Smooth muscle cell (in vitro differentiated cells): ENCODE measurements at regions not wholly inside any gene's neighbourhood (a gene's known extent, or its start where the extent isn't known, plus 50 kb on each side); places are given as distances from the start of the nearest gene placed in this dataset.
"Not testable (repeated sequence)": the region's sequence is repeated elsewhere in the genome, so short reads cannot be mapped to it uniquely, and the experiment has no call there.

Experiments
- DNase-seq: peaks from one replicate; lab custom pipeline; 2025; ENCODE audit not compliant: unreplicated experiment; lab: John Stamatoyannopoulos, UW
- H2AFZ ChIP-seq: fragments of 200-600 bp; sonication (generic); 2 replicates; pipeline ENCODE4 v1.6.0; 2016; ENCODE audit warnings: antibody characterized with exemption, low read depth, mild to moderate bottlenecking
- H3F3A ChIP-seq: fragments of 200-600 bp; sonication (generic); 2 replicates; pipeline ENCODE4 v1.6.0; 2017; ENCODE audit warnings: antibody characterized with exemption, low read depth
- H3K27ac ChIP-seq: fragments of 200-600 bp; sonication (generic); 2 replicates; pipeline ENCODE4 v1.5.1; 2016; ENCODE audit warnings: low read depth, mild to moderate bottlenecking
- H3K27me3 ChIP-seq: fragments of 200-600 bp; sonication (generic); 2 replicates; pipeline ENCODE4 v1.6.1; 2016; ENCODE audit warnings: low read depth, mild to moderate bottlenecking
- H3K36me3 ChIP-seq: fragments of 200-600 bp; sonication (generic); 2 replicates; pipeline ENCODE4 v1.5.1; 2016; ENCODE audit warnings: low read depth
- H3K4me1 ChIP-seq: fragments of 200-600 bp; sonication (generic); 2 replicates; pipeline ENCODE4 v1.5.1; 2016; ENCODE audit warnings: low read depth
- H3K4me2 ChIP-seq: fragments of 200-600 bp; sonication (generic); 2 replicates; pipeline ENCODE4 v1.6.0; 2016; ENCODE audit warnings: mild to moderate bottlenecking
- H3K4me3 ChIP-seq: fragments of 200-600 bp; sonication (generic); 2 replicates; pipeline ENCODE4 v1.5.1; 2016; ENCODE audit warnings: mild to moderate bottlenecking
- H3K79me2 ChIP-seq: fragments of 200-600 bp; sonication (generic); 2 replicates; pipeline ENCODE4 v1.6.0; 2016; ENCODE audit warnings: low read depth, mild to moderate bottlenecking
- H3K9ac ChIP-seq: fragments of 200-600 bp; sonication (generic); 2 replicates; pipeline ENCODE4 v1.6.0; 2016; ENCODE audit warnings: low read depth
- H3K9me3 ChIP-seq: fragments of 200-600 bp; sonication (generic); replicated peaks from 2 replicates; pipeline ENCODE4 v1.5.1; 2016; ENCODE audit warnings: low read depth
- H4K20me1 ChIP-seq: fragments of 200-600 bp; sonication (generic); 2 replicates; pipeline ENCODE4 v1.6.0; 2016; ENCODE audit warnings: low read depth
- WGBS: methylation state at CpG from one replicate; pipeline ENCODE4 v1.1.7; 2016; ENCODE audit warnings: low lambda C conversion rate; 5-methylcytosine and 5-hydroxymethylcytosine counted together
- TF ChIP-seq, protein P1 (sequence below): fragments of 200-600 bp; sonication (generic); IDR thresholded peaks from 2 replicates; pipeline ENCODE4 v1.5.1; 2017; ENCODE audit warnings: borderline replicate concordance, mild to moderate bottlenecking, antibody characterized with exemption; ENCODE audit not compliant: insufficient read depth, poor library complexity, severe bottlenecking

DNA sequence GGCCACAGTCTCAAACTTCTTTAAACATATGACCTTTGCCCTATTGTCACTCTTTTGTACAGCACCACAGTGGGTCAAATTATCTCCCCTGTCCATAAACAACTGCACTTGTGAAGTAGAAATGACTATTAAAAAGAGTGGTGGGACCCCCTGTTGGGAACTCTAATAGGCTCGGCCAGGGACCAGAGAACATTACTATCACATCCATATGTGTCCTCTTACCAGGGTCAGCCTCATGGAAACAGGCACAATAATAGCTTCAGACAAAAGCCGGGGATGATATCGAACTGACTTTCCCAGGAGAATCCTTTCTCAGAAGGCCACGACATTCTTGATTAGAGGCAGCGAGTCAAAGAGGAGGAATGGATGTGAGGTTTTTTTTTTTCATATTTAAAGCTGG is 96.6 kb downstream of the NKX2-1 start:
- Histone ChIP-seq H3K27me3 (no peaks in the 10 kb centered on the region), H3K9ac (no peak overlapping the region), H4K20me1 (no peaks in the 10 kb centered on the region), H3K27ac (no peak overlapping the region), H3K4me2 (no peak overlapping the region), H3K9me3 (no peaks in the 10 kb centered on the region), H2AFZ (no peak overlapping the region), H3F3A (no peaks in the 10 kb centered on the region), H3K36me3 (no peaks in the 10 kb centered on the region), H3K79me2 (no peaks in the 10 kb centered on the region), H3K4me3 (no peak overlapping the region), H3K4me1 (peaks cover 18% of the 10 kb centered on the region)
- WGBS, result 73% methylated on average over 5 of the region's 5 CpGs
- DNase-seq, result no peak
- TF ChIP-seq, protein P1, sequence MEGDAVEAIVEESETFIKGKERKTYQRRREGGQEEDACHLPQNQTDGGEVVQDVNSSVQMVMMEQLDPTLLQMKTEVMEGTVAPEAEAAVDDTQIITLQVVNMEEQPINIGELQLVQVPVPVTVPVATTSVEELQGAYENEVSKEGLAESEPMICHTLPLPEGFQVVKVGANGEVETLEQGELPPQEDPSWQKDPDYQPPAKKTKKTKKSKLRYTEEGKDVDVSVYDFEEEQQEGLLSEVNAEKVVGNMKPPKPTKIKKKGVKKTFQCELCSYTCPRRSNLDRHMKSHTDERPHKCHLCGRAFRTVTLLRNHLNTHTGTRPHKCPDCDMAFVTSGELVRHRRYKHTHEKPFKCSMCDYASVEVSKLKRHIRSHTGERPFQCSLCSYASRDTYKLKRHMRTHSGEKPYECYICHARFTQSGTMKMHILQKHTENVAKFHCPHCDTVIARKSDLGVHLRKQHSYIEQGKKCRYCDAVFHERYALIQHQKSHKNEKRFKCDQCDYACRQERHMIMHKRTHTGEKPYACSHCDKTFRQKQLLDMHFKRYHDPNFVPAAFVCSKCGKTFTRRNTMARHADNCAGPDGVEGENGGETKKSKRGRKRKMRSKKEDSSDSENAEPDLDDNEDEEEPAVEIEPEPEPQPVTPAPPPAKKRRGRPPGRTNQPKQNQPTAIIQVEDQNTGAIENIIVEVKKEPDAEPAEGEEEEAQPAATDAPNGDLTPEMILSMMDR, result no peak

DNA sequence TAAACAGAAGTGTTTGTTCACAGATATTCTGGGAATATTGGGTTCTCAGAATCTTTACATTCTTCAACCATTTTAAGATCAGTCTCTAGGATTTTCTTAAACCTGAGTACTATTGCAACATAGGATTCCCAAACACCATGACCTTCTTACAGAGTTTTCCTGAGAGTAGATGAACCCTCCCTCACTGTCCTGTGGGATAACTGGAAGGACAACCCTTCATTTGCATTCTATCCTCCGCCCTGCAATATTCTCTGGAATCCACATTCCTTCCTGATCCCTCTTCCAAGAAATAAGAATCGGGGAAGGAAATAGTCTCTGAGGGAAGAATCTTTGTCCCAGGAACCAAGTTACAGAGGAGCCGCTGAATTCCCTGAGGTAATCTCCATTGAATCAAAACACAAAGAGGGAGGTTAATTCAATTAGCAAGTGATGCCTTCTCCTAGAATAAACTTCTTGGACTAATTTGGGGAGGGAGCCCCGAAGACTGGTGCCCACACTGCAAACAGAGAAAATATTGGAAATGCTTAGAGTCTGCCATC is 99.8 kb upstream of the MBIP start:
- Histone ChIP-seq H2AFZ (no peak overlapping the region), H3K9me3 (no peaks in the 10 kb centered on the region), H3K79me2 (no peaks in the 10 kb centered on the region), H3F3A (no peaks in the 10 kb centered on the region), H3K27ac (no peak overlapping the region), H3K4me2 (no peak overlapping the region), H3K27me3 (no peaks in the 10 kb centered on the region), H3K4me3 (no peak overlapping the region), H4K20me1 (no peaks in the 10 kb centered on the region), H3K36me3 (no peaks in the 10 kb centered on the region), H3K9ac (no peak overlapping the region), H3K4me1 (peaks cover 18% of the 10 kb centered on the region)
- TF ChIP-seq, protein P1, result no peak
- WGBS, result 63% methylated on average over 4 of the region's 4 CpGs
- no peak for DNase-seq

DNA sequence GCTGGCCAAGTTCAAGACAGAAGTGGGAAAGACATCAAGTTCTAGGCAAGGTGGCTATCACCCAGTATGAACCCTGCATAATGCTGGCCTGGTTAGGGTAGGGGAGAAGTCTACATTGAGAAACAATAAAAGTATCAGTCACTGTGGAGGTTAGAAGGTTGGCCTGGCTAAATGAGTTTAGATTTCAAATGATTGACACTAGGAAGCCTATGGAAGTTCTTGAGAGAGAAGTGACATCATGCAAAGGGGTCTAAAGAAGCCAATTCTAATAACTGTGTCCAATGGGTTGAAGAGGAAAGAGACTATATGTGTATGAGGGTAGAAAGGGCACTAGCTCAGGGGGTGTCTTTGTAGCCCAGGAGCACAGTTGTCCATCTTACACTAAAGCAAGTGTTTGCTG is 98.5 kb upstream of the MBIP start:
- H3K36me3 ChIP-seq, result no peaks in the 10 kb centered on the region
- TF ChIP-seq, protein P1, result no peak
- no peak overlapping the region for H3K4me2 ChIP-seq
- no peaks in the 10 kb centered on the region for H3F3A ChIP-seq
- H3K9me3 ChIP-seq, result no peaks in the 10 kb centered on the region
- H3K4me1 ChIP-seq, result peaks cover 16% of the 10 kb centered on the region
- H3K4me3 ChIP-seq, result no peak overlapping the region
- DNase-seq, result no peak
- H3K27me3 ChIP-seq, result no peaks in the 10 kb centered on the region
- H3K79me2 ChIP-seq, result no peaks in the 10 kb centered on the region
- no peak overlapping the region for H3K9ac ChIP-seq
- no peak overlapping the region for H3K27ac ChIP-seq
- H4K20me1 ChIP-seq, result no peaks in the 10 kb centered on the region
- no peak overlapping the region for H2AFZ ChIP-seq

DNA sequence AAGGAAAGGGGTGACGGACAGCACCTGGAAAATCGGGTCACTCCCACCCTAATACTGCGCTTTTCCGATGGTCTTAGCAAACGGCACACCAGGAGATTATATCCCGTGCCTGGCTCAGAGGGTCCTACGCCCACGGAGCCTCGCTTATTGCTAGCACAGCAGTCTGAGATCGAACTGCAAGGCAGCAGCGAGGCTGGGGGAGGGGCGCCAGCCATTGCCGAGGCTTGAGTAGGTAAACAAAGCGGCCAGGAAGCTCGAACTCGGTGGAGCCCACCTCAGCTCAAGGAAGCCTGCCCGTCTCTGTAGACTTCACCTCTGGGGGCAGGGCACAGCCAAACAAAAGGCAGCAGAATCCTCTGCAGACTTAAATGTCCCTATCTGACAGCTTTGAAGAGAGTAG is 91.5 kb upstream of the MBIP start:
- H3K27ac ChIP-seq, H3K4me2 ChIP-seq, H3K27me3 ChIP-seq, H4K20me1 ChIP-seq, H3K9me3 ChIP-seq, H3K79me2 ChIP-seq, H3F3A ChIP-seq, H2AFZ ChIP-seq, H3K4me3 ChIP-seq, H3K36me3 ChIP-seq, H3K9ac ChIP-seq, H3K4me1 ChIP-seq, DNase-seq: not testable (repeated sequence)
- 86% methylated on average over 17 of the region's 17 CpGs for WGBS
